ENCODE measurements at regions not wholly inside any gene's neighbourhood (a gene's known extent, or its start where the extent isn't known, plus 50 kb on each side); places are given as distances from the start of the nearest gene placed in this dataset.
"Not testable (repeated sequence)": the region's sequence is repeated elsewhere in the genome, so short reads cannot be mapped to it uniquely, and the experiment has no call there.

- no peak overlapping the region for H3K27ac ChIP-seq
- H3K4me3 ChIP-seq: no peak overlapping the region
These were observed 239.7 kb downstream of the PDCD6IP start for GRCh38 chr3:34038131-34038530.

GRCh38 chr3:34046154-34046553 lies 247.7 kb downstream of the PDCD6IP start:
- H3K4me3 ChIP-seq: no peak overlapping the region
- H3K27ac ChIP-seq: no peak overlapping the region

GRCh38 chr3:34053626-34054025 lies 255.2 kb downstream of the PDCD6IP start:
- H3K4me3 ChIP-seq: no peak overlapping the region
- no peak overlapping the region for H3K27ac ChIP-seq

- no peak overlapping the region for H3K4me3 ChIP-seq
- no peak overlapping the region for H3K27ac ChIP-seq
These were observed 257.9 kb downstream of the PDCD6IP start for GRCh38 chr3:34056181-34056910.

- no peak overlapping the region for H3K4me3 ChIP-seq
- H3K27ac ChIP-seq: no peak overlapping the region
These were observed 258.5 kb downstream of the PDCD6IP start for GRCh38 chr3:34056951-34057390.

GRCh38 chr3:34060995-34061394 lies 262.6 kb downstream of the PDCD6IP start:
- not testable (repeated sequence) for H3K4me3 ChIP-seq, H3K27ac ChIP-seq

- H3K27ac ChIP-seq: no peak overlapping the region
- H3K4me3 ChIP-seq: no peak overlapping the region
These were observed 267.5 kb downstream of the PDCD6IP start for GRCh38 chr3:34065901-34066300.

GRCh38 chr3:34066328-34066727 lies 267.9 kb downstream of the PDCD6IP start:
- no peak overlapping the region for H3K4me3 ChIP-seq
- H3K27ac ChIP-seq: no peak overlapping the region

GRCh38 chr3:34066999-34067398 lies 268.6 kb downstream of the PDCD6IP start:
- no peak overlapping the region for H3K4me3 ChIP-seq
- no peak overlapping the region for H3K27ac ChIP-seq

- no peak overlapping the region for H3K27ac ChIP-seq
- no peak overlapping the region for H3K4me3 ChIP-seq
These were observed 269.2 kb downstream of the PDCD6IP start for GRCh38 chr3:34067536-34068051.

GRCh38 chr3:34068505-34068904 lies 270.1 kb downstream of the PDCD6IP start:
- H3K27ac ChIP-seq: no peak overlapping the region

GRCh38 chr3:34070831-34071585 lies 272.6 kb downstream of the PDCD6IP start:
- Histone ChIP-seq H3K27ac (no peak overlapping the region), H3K4me3 (no peak overlapping the region)

More at GRCh38 chr3:34068505-34068904, 270.1 kb downstream of the PDCD6IP start:
- H3K4me3 ChIP-seq: no peak overlapping the region

- Histone ChIP-seq H3K4me3 (no peak overlapping the region), H3K27ac (no peak overlapping the region)
These were observed 273.9 kb downstream of the PDCD6IP start for GRCh38 chr3:34072297-34072696.

GRCh38 chr3:34073111-34073510 lies 274.7 kb downstream of the PDCD6IP start:
- Histone ChIP-seq H3K4me3 (no peak overlapping the region), H3K27ac (no peak overlapping the region)

GRCh38 chr3:34073961-34074360 lies 275.5 kb downstream of the PDCD6IP start:
- Histone ChIP-seq H3K27ac (no peak overlapping the region), H3K4me3 (no peak overlapping the region)

GRCh38 chr3:34075975-34076374 lies 277.5 kb downstream of the PDCD6IP start:
- H3K4me3 ChIP-seq: no peak overlapping the region

GRCh38 chr3:34077417-34078195 lies 279.2 kb downstream of the PDCD6IP start:
- Histone ChIP-seq H3K4me3 (no peak overlapping the region), H3K27ac (no peak overlapping the region)

More at GRCh38 chr3:34075975-34076374, 277.5 kb downstream of the PDCD6IP start:
- no peak overlapping the region for H3K27ac ChIP-seq

GRCh38 chr3:34078418-34078817 lies 280.0 kb downstream of the PDCD6IP start:
- Histone ChIP-seq H3K4me3 (no peak overlapping the region), H3K27ac (no peak overlapping the region)

- H3K27ac ChIP-seq, H3K4me3 ChIP-seq: not testable (repeated sequence)
These were observed 281.4 kb downstream of the PDCD6IP start for GRCh38 chr3:34079849-34080248.

- not testable (repeated sequence) for H3K27ac ChIP-seq, H3K4me3 ChIP-seq
These were observed 291.9 kb downstream of the PDCD6IP start for GRCh38 chr3:34090379-34090778.

Measured in skin epidermis (tissue), 12 donors.